GM19372 (cell line): ENCODE measurements at regions not wholly inside any gene's neighbourhood (a gene's known extent, or its start where the extent isn't known, plus 50 kb on each side); places are given as distances from the start of the nearest gene placed in this dataset.

ENCODE experiments used
- ATAC-seq: cut with Tn5 transposase; IDR thresholded peaks from one replicate; pipeline ENCODE4 v1.9.1; 2021; ENCODE audit warnings: mild to moderate bottlenecking, low read depth, moderate library complexity; ENCODE audit not compliant: unreplicated experiment

GRCh38 chr4:35757836-35758235 is 486.5 kb downstream of the ARAP2 start:
- no peak for ATAC-seq

DNA sequence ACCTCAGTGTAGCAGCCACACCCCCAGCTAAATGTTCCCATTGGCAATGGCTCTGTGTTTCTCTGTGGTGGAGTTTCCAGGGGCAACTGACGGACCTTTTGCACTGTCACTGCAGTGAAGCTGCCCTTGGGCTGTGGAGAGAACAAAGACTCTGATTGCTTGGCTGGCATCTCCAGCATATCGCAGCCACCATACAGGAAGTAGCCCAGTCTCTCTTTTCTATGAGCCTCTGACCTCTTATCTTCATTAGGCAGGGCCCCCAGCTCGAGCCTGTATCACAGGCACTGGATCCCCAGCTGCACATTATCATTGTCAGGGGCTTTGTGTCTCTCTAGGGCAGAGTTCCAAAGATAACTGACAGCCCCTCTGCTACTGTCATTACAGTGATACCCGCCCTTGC is 483.5 kb downstream of the ARAP2 start:
- ATAC-seq = no peak

DNA sequence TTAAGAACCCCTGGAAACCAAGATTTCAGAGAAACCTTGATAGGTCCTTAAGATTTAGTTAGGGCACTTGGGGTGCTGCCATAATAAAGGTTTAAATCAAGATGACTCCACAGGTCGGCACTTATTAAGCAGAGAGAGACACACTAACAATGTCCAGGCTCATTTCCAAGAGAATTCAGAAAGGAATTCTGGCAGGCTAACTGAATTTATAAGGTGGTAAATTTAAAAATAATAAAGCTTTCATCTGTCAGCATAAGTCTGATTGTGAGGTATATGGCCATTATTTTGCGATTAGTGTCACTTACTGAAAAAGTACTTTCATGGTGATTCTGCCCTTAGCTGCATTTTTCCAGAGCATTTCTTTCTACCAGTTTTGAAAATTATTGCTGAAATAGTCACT is 472.7 kb downstream of the ARAP2 start:
- no peak for ATAC-seq

- ATAC-seq = no peak
Measured at GRCh38 chr4:35772291-35772690, 472.0 kb downstream of the ARAP2 start.

DNA sequence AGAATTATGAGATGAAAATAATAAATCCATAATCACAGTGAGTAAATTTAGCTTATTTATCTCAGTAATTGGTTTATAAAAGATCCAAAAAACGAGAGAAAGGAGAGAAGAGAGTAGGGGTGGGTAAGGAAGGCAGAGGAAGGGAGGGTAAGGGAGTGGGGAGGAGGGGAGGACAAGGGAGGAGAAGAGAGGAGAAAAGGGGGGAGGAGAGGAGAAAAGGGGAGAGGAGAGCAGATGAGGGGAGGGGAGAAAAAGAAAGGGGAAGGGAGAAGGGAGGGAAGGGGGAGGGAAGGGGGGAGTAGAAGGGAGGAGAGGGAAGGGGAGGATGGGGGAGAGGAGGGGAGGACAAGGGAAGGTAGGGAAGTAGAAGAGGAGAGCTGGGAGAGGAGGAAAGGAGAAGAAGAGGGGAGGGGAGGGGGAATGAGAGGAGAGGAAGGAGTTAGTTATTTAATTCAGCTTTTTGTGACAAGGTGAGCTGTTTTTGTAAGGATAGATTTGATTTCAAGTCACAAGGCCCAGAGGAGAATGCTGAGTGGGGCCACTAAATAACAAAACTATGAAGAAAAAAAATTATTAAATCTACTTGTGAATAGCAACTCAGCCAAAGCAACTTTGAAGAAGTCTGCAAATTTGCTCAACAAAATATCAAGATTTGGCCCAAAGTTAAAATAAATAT is 454.3 kb downstream of the ARAP2 start:
- no peak for ATAC-seq

- ATAC-seq = no peak
Measured at GRCh38 chr4:35793045-35793722, 451.1 kb downstream of the ARAP2 start.

- ATAC-seq = no peak
Measured at GRCh38 chr4:35793766-35794165, 450.5 kb downstream of the ARAP2 start.

GRCh38 chr4:35800669-35801068 is 443.6 kb downstream of the ARAP2 start:
- ATAC-seq = no peak

DNA sequence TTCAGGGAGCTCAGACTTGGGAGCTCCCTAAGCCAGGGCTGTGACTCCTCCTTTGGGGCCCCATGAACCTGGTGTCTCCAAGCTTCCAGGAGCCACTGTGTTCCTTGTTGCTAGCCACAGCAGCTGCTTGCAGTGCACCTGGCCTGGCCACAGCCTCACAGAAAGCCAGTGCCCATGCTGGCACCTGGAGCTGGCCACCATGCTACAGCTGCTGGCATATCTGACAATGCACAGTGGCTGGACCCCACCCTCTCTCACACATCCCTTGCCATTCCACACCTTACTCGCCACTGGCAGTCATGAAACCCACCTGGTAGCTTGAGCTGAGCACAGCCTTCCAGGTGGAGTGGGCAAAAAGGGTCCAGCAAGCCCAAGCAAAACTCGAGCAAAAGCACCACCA is 441.7 kb downstream of the ARAP2 start:
- no peak for ATAC-seq

- ATAC-seq = no peak
Measured at GRCh38 chr4:35818520-35818919, 425.8 kb downstream of the ARAP2 start.

- ATAC-seq = no peak
Measured at GRCh38 chr4:35820003-35820402, 424.3 kb downstream of the ARAP2 start.

DNA sequence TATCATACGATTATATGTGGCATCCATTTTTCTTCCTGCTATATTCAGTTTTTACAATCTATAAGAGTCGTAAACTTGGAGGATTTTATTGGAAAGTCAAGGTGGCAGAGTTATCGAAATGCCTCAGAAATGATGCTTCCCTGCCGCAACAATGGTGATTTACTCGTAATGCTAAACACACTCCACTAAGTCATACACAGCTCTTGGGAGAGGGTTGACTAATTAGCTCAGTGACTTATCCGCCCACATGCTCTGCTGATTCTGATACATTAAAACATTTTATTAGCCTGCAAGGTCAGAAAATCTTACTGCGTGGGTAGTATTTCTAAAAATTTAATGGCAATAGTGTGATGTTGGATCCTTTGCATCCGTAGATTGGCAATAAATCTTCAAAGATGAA is 420.1 kb downstream of the ARAP2 start:
- ATAC-seq = no peak

GRCh38 chr4:35835893-35836292 is 408.4 kb downstream of the ARAP2 start:
- ATAC-seq = no peak

- no peak for ATAC-seq
Measured at GRCh38 chr4:35836596-35836995, 407.7 kb downstream of the ARAP2 start.

DNA sequence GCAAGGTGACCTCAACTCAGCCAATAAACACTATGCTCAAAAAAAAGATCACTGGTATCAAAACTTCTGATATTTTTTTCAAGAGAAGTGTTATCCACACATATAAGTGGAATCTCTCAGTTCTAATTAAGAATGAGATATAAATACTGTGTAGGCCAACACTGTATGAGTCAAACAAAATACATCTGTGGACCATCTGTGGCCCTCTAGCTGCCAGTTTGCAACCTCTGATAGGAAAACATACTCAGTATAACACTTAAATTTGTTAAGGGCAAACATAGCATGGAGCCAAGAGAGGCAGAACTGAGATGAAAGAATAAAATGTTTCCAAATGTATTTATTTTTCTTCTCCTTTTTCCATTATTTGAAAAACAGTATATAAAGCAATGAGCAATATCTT is 377.3 kb downstream of the ARAP2 start:
- ATAC-seq = no peak

- no peak for ATAC-seq
Measured at GRCh38 chr4:35872273-35872672, 372.0 kb downstream of the ARAP2 start.

DNA sequence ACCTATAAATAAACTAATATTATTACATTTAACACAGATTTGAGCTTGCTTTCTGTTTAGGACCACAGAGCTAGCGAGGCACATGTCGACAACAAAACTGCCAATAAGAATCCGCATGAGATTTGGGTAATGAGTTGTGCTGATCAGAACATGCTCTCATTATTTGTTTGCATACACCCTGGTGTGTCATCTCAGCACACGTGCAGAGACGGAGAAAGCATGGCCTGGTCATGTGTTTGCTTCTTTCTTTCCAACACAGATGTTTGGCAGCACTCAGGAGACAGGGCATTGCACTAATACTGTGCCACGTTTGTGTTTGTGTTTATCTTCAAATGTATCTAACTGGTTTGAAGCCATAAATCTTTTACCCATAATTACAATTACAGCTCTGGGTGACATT is 364.8 kb downstream of the ARAP2 start:
- no peak for ATAC-seq

DNA sequence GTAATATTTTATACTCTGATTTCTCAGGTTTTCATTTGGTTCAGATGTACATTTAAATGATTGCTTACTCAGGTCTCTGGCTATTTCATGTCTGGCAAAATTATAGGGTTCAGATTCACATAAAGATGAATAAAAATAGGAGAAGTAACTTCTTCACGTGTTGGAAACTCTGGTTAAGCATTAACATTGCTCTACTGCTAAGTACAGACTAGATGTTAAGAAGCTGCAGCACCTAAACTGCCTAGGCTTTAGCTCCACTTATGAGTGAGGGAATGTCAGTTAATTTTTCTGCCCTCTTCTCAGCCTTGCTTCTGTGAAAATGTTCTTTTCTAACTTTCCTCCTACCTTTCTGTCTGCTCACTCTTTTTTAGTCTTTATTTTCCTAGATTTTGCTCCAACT is 361.2 kb downstream of the ARAP2 start:
- no peak for ATAC-seq

DNA sequence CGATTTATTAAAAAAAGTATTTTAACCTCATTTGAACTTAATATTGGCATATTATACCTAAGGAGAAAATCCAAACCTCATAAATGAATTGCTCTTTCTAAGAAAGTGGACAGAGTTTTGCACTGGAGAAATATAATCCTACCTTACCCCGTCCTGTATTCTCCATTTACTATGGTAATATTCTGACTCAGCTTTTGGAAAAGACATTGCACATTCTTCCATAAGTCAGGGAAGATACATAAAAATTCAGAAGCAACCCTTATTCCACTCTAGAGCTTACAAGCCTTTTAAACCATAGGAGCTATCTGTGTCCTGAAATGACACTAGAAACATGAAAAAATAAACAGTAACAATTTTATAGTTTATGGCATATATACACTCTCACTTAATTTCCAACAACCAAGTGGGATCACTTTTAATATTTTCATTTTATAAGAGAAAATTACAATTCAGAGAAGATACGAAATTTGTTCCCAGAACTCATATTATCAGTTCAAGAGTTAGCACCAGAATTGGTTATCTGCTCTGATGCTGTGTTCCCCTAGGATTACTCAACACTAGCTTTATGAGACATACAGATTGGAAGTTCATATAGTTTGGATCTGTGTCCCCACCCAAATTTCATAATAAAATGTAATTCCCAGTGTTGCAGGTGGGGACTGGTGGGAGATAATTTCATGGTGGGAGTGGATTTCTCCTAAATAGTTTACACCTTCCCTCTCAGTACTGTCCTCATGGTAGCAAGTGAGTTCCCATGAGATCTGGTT is 359.4 kb downstream of the ARAP2 start:
- ATAC-seq = no peak

GRCh38 chr4:35897808-35898207 is 346.5 kb downstream of the ARAP2 start:
- ATAC-seq = no peak
